Osteocyte (in vitro differentiated cells): ENCODE measurements at regions not wholly inside any gene's neighbourhood (a gene's known extent, or its start where the extent isn't known, plus 50 kb on each side); places are given as distances from the start of the nearest gene placed in this dataset.

Experiments used
- DNase-seq: peaks from one replicate; pipeline ENCODE4 v3.0.0; 2021; ENCODE audit warnings: mixed read lengths; ENCODE audit not compliant: unreplicated experiment; ENCODE audit errors: extremely low spot score
- H3K27ac Mint-ChIP-seq: one replicate; pipeline ENCODE4 v1.8.0; 2021; ENCODE audit warnings: mild to moderate bottlenecking, mixed read lengths; ENCODE audit not compliant: unreplicated experiment
- H3K27me3 Mint-ChIP-seq: one replicate; pipeline ENCODE4 v1.8.0; 2021; ENCODE audit warnings: mixed read lengths; ENCODE audit not compliant: unreplicated experiment
- H3K36me3 Mint-ChIP-seq: one replicate; pipeline ENCODE4 v1.8.0; 2021; ENCODE audit warnings: mixed read lengths; ENCODE audit not compliant: unreplicated experiment
- H3K4me1 Mint-ChIP-seq: one replicate; pipeline ENCODE4 v1.8.0; 2021; ENCODE audit warnings: mixed read lengths; ENCODE audit not compliant: unreplicated experiment
- H3K4me3 Mint-ChIP-seq: one replicate; pipeline ENCODE4 v1.8.0; 2021; ENCODE audit warnings: mild to moderate bottlenecking, moderate library complexity, mixed read lengths; ENCODE audit not compliant: unreplicated experiment
- H3K9me3 Mint-ChIP-seq: one replicate; pipeline ENCODE4 v1.8.0; 2021; ENCODE audit warnings: mixed read lengths; ENCODE audit not compliant: unreplicated experiment
- TF ChIP-seq, protein P1 (sequence below): fragments of 200-600 bp; sonication (generic); IDR thresholded peaks from 2 replicates; pipeline ENCODE4 v1.5.0; 2021; ENCODE audit warnings: antibody characterized with exemption, mild to moderate bottlenecking, moderate library complexity

DNA sequence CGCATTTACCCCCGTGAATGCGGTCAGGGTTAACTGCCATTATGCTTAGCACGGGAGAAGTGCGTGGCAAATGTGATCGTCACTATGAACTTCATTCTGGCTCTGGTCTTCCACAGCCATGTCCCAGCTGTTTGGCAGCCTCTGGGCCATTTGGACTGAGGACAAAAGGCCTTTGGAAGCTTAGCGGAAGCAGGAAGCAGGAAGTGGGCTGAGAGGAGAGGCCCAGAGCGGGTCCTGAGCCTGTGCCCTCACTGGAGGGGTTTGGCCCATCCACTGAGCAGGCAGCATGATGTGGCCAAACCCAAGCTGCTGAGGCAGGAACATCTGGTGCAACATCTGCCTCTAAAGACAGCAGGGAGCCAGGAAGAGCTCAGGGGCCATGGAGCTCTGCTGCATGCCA, 345.9 kb downstream of the C16orf95 start:
- H3K4me1 Mint-ChIP-seq = peaks cover 16% of the 10 kb centered on the region
- TF ChIP-seq, protein P1, sequence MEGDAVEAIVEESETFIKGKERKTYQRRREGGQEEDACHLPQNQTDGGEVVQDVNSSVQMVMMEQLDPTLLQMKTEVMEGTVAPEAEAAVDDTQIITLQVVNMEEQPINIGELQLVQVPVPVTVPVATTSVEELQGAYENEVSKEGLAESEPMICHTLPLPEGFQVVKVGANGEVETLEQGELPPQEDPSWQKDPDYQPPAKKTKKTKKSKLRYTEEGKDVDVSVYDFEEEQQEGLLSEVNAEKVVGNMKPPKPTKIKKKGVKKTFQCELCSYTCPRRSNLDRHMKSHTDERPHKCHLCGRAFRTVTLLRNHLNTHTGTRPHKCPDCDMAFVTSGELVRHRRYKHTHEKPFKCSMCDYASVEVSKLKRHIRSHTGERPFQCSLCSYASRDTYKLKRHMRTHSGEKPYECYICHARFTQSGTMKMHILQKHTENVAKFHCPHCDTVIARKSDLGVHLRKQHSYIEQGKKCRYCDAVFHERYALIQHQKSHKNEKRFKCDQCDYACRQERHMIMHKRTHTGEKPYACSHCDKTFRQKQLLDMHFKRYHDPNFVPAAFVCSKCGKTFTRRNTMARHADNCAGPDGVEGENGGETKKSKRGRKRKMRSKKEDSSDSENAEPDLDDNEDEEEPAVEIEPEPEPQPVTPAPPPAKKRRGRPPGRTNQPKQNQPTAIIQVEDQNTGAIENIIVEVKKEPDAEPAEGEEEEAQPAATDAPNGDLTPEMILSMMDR = no peak
- H3K4me3 Mint-ChIP-seq = no peak overlapping the region
- no peaks in the 10 kb centered on the region for H3K36me3 Mint-ChIP-seq
- DNase-seq = no peak
- no peak overlapping the region for H3K27ac Mint-ChIP-seq
- no peaks in the 10 kb centered on the region for H3K9me3 Mint-ChIP-seq
- no peaks in the 10 kb centered on the region for H3K27me3 Mint-ChIP-seq

DNA sequence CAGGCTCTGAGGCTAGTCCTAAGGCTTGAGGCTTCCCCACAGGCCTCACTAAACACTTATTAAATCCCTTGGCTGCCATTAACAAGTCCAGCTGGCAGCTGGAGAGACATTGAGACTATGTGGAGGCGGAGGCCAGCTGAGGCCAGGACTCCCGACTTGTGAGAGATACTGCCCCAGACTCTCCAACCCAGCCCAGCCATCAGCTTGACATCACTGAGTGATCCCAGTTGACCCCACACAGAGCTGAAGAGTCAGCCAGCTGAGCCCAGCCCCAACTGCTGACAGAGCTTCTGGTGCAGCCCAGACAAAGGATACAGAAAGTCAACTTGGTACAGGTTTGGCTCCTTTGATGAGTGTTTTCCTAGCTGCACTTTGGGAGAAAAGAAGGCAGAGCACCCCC, 343.1 kb downstream of the C16orf95 start:
- H3K36me3 Mint-ChIP-seq = no peaks in the 10 kb centered on the region
- no peak for DNase-seq
- no peak overlapping the region for H3K4me3 Mint-ChIP-seq
- no peaks in the 10 kb centered on the region for H3K27me3 Mint-ChIP-seq
- no peaks in the 10 kb centered on the region for H3K9me3 Mint-ChIP-seq
- TF ChIP-seq, protein P1 = no peak
- no peak overlapping the region for H3K27ac Mint-ChIP-seq
- H3K4me1 Mint-ChIP-seq = peaks cover 13% of the 10 kb centered on the region

DNA sequence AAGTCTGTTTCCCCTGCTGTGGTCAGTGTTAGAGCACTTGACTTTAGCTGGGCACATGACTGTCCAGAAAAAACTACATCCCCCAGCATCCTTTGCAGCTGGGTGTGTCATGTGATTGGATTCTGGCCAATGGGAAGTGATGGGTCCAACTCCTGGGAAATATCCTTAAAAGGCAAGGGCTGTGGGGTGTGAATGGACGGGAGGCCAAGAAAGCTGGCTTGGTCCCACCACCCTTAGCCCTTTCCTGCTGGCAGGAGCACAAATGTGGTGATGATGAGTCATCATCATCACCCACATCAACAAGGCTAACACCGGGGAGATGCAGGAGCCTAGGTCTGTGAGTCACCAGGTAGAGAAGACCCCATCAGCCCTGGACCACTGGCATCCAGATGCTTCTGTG, 341.7 kb downstream of the C16orf95 start:
- no peaks in the 10 kb centered on the region for H3K36me3 Mint-ChIP-seq
- no peaks in the 10 kb centered on the region for H3K9me3 Mint-ChIP-seq
- H3K4me3 Mint-ChIP-seq = no peak overlapping the region
- H3K27ac Mint-ChIP-seq = peak overlapping the region; percentile 76
- peaks cover 7% of the 10 kb centered on the region for H3K27me3 Mint-ChIP-seq
- TF ChIP-seq, protein P1 = no peak
- DNase-seq = no peak
- peaks cover 13% of the 10 kb centered on the region for H3K4me1 Mint-ChIP-seq

DNA sequence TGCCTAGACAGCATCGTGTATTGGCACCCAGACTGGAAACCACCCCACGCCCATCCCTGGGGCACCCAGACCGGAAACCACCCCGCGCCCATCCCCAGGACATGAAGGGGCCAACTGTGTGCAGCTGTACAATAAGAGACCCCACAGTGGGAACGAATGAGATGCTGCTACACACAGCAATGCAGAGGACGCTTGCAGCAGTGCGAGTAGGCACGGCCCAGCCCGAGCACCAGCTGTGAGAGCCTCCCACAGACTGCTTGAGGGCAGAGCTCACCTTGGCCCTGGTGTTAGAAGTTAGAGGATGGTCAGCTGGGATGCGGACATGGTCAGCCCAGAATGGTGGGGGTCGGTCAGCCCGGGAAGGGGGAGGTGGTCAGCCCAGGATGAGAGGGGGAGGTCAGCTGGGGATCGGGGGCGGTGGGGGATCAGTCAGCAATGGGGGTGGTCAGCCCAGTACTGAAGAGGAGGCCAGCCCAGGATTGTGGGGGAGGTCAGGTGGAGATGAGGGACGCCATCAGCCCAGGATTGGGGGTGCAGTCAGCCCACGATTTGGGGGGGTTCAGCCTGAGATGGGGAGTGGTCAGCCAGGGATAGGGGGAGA, 340.0 kb downstream of the C16orf95 start:
- peaks cover 7% of the 10 kb centered on the region for H3K27me3 Mint-ChIP-seq
- no peaks in the 10 kb centered on the region for H3K9me3 Mint-ChIP-seq
- H3K4me1 Mint-ChIP-seq = peaks cover 13% of the 10 kb centered on the region
- no peak for DNase-seq
- no peak overlapping the region for H3K4me3 Mint-ChIP-seq
- H3K27ac Mint-ChIP-seq = no peak overlapping the region
- no peaks in the 10 kb centered on the region for H3K36me3 Mint-ChIP-seq
- TF ChIP-seq, protein P1 = no peak

DNA sequence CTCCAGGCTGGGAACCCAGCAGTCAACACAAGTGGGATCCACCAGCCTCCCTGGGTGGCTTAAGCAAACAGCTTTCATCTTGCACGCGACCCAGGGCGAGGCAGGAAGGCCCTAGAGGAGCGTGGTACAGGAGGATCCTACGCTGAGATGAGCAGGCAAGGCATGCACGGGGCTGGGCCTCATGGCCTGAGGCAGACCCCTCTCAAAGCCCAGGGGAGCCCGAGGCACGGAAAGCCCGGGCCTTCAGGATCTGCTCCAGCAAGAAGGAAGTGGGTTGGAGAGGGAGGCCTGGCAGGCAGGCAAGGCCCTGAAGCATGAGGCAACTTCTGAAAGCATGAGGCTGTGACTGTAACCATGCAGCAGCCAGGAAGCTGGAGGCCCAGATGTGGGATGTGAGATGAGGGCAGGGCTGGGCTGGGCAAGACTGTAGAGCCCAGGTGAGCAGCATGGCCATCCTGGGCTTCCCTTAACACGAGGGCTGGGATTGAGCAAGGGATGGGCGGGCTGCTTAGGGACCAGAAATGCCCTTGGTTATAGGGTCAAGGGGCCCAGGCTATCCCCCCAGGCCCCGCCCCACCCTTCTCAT, 338.7 kb downstream of the C16orf95 start:
- Mint-ChIP-seq H3K27me3 (peaks cover 7% of the 10 kb centered on the region), H3K36me3 (no peaks in the 10 kb centered on the region), H3K9me3 (no peaks in the 10 kb centered on the region), H3K27ac (no peak overlapping the region), H3K4me1 (peaks cover 13% of the 10 kb centered on the region), H3K4me3 (no peak overlapping the region)
- TF ChIP-seq, protein P1 = no peak
- no peak for DNase-seq
